Testis (tissue), 2 donors: ENCODE measurements at regions not wholly inside any gene's neighbourhood (a gene's known extent, or its start where the extent isn't known, plus 50 kb on each side); places are given as distances from the start of the nearest gene placed in this dataset.

ENCODE experiments used
- POLR2A ChIP-seq: fragments of 450-650 bp; IDR thresholded peaks from one replicate; pipeline ENCODE4 v1.6.1; 2017; ENCODE audit warnings: antibody characterized with exemption, mild to moderate bottlenecking, moderate library complexity
- TF ChIP-seq, protein P1 (sequence below), 3 experiments: fragments of 450-650 bp in 2 of 3; fragments of 200-600 bp in 1 of 3; sonication (generic) in 1 of 3; IDR thresholded peaks; one replicate each; pipeline ENCODE4 v1.5.1; 2016 to 2019; ENCODE audit warnings: antibody characterized with exemption in 3 of 3, mild to moderate bottlenecking in 2 of 3, moderate library complexity in 1 of 3

DNA sequence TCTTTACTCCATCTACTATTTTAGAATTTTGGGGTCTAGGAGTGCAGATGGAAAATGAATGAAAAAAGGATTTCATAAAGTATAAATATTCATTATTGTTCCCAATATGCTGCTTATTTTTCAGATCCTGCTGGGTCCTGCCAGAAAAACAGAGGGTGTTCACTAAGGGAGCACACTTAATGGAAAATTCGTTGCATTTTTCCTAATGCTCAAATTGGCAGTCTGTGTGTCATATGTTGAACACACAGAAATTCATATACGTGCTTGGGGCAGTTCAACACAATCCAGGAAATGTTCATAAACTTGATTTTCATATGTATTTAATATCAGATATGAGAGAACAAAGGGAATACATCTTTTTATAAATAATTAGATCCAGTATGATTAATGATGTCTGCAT, 1019.4 kb downstream of the EPHA7 start:
- TF ChIP-seq, protein P1, sequence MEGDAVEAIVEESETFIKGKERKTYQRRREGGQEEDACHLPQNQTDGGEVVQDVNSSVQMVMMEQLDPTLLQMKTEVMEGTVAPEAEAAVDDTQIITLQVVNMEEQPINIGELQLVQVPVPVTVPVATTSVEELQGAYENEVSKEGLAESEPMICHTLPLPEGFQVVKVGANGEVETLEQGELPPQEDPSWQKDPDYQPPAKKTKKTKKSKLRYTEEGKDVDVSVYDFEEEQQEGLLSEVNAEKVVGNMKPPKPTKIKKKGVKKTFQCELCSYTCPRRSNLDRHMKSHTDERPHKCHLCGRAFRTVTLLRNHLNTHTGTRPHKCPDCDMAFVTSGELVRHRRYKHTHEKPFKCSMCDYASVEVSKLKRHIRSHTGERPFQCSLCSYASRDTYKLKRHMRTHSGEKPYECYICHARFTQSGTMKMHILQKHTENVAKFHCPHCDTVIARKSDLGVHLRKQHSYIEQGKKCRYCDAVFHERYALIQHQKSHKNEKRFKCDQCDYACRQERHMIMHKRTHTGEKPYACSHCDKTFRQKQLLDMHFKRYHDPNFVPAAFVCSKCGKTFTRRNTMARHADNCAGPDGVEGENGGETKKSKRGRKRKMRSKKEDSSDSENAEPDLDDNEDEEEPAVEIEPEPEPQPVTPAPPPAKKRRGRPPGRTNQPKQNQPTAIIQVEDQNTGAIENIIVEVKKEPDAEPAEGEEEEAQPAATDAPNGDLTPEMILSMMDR (IDR thresholded peaks at IDR 0.05): no peak
- TF ChIP-seq POLR2A: no peak
